ENCODE measurements at regions not wholly inside any gene's neighbourhood (a gene's known extent, or its start where the extent isn't known, plus 50 kb on each side); places are given as distances from the start of the nearest gene placed in this dataset.
"Not testable (repeated sequence)": the region's sequence is repeated elsewhere in the genome, so short reads cannot be mapped to it uniquely, and the experiment has no call there.

GRCh38 chr14:105721996-105722709, 195.8 kb downstream of the TMEM121 start:
- not testable (repeated sequence) for H3K27me3 ChIP-seq (ENCODE audit: control insufficient read depth in 2 of 2, insufficient read depth in 2 of 2, low read length in 2 of 2); H3K36me3 ChIP-seq (ENCODE audit: control insufficient read depth in 2 of 2, insufficient read depth in 2 of 2, low read length in 2 of 2); H3K4me3 ChIP-seq (ENCODE audit: low read length in 2 of 2); H3K9me3 ChIP-seq (ENCODE audit: control insufficient read depth in 2 of 2, low read length in 2 of 2); H3K4me1 ChIP-seq (ENCODE audit: control insufficient read depth in 2 of 2, insufficient read depth in 2 of 2, low read length in 2 of 2); H3K27ac ChIP-seq (ENCODE audit: low read depth in 2 of 2, low read length in 2 of 2); H3K9ac ChIP-seq (ENCODE audit: low read depth in 1 of 2, low read length in 2 of 2)

DNA sequence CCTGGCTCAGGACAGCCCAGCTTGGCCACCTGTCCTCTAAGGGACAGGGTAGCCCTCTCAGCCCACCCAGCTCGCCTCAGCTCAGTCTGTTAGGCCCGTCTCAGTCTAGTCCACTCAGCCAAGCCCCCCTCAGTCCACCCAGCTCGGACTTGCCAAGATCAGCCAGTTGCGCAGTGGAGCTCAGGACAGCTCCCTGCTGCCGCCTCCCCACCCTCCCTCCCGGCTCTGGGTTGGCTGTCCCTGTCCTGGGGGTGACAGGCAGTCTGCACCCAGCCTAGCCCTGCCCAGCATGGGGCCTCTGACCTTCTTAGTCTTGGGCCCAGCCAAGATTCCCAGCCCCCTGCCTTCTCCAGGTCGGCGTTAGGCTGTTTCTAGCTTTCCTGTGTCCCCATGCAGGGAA, 196.9 kb downstream of the TMEM121 start:
- H3K9me3 ChIP-seq (ENCODE audit: control insufficient read depth in 2 of 2, low read length in 2 of 2); H3K4me3 ChIP-seq (ENCODE audit: low read length in 2 of 2); H3K27ac ChIP-seq (ENCODE audit: low read depth in 2 of 2, low read length in 2 of 2); H3K36me3 ChIP-seq (ENCODE audit: control insufficient read depth in 2 of 2, insufficient read depth in 2 of 2, low read length in 2 of 2); H3K4me1 ChIP-seq (ENCODE audit: control insufficient read depth in 2 of 2, insufficient read depth in 2 of 2, low read length in 2 of 2); H3K9ac ChIP-seq (ENCODE audit: low read depth in 1 of 2, low read length in 2 of 2); H3K27me3 ChIP-seq (ENCODE audit: control insufficient read depth in 2 of 2, insufficient read depth in 2 of 2, low read length in 2 of 2): not testable (repeated sequence)

GRCh38 chr14:105723776-105724175, 197.4 kb downstream of the TMEM121 start:
- H3K4me3 ChIP-seq (ENCODE audit: low read length in 2 of 2); H3K4me1 ChIP-seq (ENCODE audit: control insufficient read depth in 2 of 2, insufficient read depth in 2 of 2, low read length in 2 of 2); H3K9ac ChIP-seq (ENCODE audit: low read depth in 1 of 2, low read length in 2 of 2); H3K9me3 ChIP-seq (ENCODE audit: control insufficient read depth in 2 of 2, low read length in 2 of 2); H3K27ac ChIP-seq (ENCODE audit: low read depth in 2 of 2, low read length in 2 of 2); H3K36me3 ChIP-seq (ENCODE audit: control insufficient read depth in 2 of 2, insufficient read depth in 2 of 2, low read length in 2 of 2); H3K27me3 ChIP-seq (ENCODE audit: control insufficient read depth in 2 of 2, insufficient read depth in 2 of 2, low read length in 2 of 2): not testable (repeated sequence)

DNA sequence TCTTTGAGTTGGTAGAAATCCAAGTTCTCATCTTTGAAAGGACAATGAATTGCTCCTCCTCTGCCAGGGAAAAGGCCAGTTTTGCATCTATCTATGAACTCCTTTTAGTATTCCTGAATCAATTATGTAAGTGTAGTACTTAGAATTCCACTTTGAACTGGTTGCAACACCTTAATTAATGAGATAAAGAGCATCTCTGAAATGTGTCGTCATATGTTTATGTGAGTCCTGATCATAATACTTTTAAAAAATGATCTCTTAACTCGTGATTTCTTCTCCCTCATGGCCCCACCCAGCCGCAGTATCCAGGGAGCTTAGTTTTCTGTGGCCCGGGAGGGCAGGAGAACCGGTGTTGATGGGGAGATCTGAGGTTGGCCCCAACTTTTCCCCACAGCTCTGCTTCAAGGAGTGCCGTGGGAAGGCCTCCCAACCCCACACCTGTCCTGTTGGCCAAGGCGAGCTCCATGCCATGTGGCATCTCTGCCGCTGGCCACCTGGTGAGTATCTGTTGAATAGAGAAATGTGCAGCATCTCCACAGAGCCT, 203.5 kb downstream of the TMEM121 start:
- not testable (repeated sequence) for H3K4me3 ChIP-seq (ENCODE audit: low read length in 2 of 2); H3K4me1 ChIP-seq (ENCODE audit: control insufficient read depth in 2 of 2, insufficient read depth in 2 of 2, low read length in 2 of 2); H3K9ac ChIP-seq (ENCODE audit: low read depth in 1 of 2, low read length in 2 of 2); H3K27me3 ChIP-seq (ENCODE audit: control insufficient read depth in 2 of 2, insufficient read depth in 2 of 2, low read length in 2 of 2); H3K27ac ChIP-seq (ENCODE audit: low read depth in 2 of 2, low read length in 2 of 2); H3K36me3 ChIP-seq (ENCODE audit: control insufficient read depth in 2 of 2, insufficient read depth in 2 of 2, low read length in 2 of 2); H3K9me3 ChIP-seq (ENCODE audit: control insufficient read depth in 2 of 2, low read length in 2 of 2)

GRCh38 chr14:105730731-105731130, 204.3 kb downstream of the TMEM121 start:
- H3K4me3 ChIP-seq (ENCODE audit: low read length in 2 of 2); H3K4me1 ChIP-seq (ENCODE audit: control insufficient read depth in 2 of 2, insufficient read depth in 2 of 2, low read length in 2 of 2); H3K27ac ChIP-seq (ENCODE audit: low read depth in 2 of 2, low read length in 2 of 2); H3K36me3 ChIP-seq (ENCODE audit: control insufficient read depth in 2 of 2, insufficient read depth in 2 of 2, low read length in 2 of 2); H3K9ac ChIP-seq (ENCODE audit: low read depth in 1 of 2, low read length in 2 of 2); H3K9me3 ChIP-seq (ENCODE audit: control insufficient read depth in 2 of 2, low read length in 2 of 2); H3K27me3 ChIP-seq (ENCODE audit: control insufficient read depth in 2 of 2, insufficient read depth in 2 of 2, low read length in 2 of 2): not testable (repeated sequence)

GRCh38 chr14:105731221-105731985, 205.0 kb downstream of the TMEM121 start:
- not testable (repeated sequence) for H3K4me1 ChIP-seq (ENCODE audit: control insufficient read depth in 2 of 2, insufficient read depth in 2 of 2, low read length in 2 of 2); H3K4me3 ChIP-seq (ENCODE audit: low read length in 2 of 2); H3K36me3 ChIP-seq (ENCODE audit: control insufficient read depth in 2 of 2, insufficient read depth in 2 of 2, low read length in 2 of 2); H3K9ac ChIP-seq (ENCODE audit: low read depth in 1 of 2, low read length in 2 of 2); H3K9me3 ChIP-seq (ENCODE audit: control insufficient read depth in 2 of 2, low read length in 2 of 2); H3K27ac ChIP-seq (ENCODE audit: low read depth in 2 of 2, low read length in 2 of 2); H3K27me3 ChIP-seq (ENCODE audit: control insufficient read depth in 2 of 2, insufficient read depth in 2 of 2, low read length in 2 of 2)

DNA sequence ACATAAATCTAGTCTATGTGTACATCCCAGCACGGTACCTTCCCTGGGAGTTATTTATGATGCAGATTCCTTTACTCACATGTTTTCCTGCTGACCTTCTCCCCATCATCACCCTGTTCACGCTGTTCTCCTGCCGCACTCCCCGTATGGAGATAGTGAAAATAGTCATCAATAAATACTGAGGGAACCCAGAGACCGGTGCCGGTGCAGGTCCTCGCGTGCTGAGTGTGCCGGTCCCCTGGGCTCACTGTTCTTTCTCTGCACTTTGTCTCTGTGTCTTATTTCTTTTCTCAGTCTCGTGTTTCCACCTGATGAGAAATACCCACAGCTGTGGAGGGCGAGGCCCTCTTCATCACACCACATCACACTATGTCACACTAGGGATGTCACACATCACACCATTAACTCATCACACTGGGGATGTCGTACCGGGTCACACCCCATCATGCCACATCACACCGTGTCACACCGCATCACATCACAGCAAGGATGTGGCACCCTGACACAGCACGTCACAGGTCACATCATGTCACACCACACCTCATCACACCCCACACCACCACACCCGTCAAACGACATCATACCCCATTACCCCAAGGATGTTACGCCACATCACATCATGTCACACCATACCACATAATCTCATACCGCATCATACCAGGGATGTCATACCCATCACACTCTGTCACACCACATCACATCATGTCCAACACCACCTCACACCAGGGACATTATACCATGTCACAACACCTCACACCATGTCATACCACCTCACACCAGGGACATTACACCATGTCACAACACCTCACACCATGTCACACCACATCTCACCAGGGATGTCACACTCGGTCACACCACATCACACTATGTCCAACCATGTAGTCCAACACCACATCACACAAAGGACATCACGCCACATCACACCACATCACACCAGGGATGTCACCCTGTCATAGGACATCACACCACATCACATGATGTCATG, 207.0 kb downstream of the TMEM121 start:
- no peaks in the 10 kb centered on the region for H3K27me3 ChIP-seq (ENCODE audit: control insufficient read depth in 2 of 2, insufficient read depth in 2 of 2, low read length in 2 of 2)
- no peaks in the 10 kb centered on the region for H3K4me1 ChIP-seq (ENCODE audit: control insufficient read depth in 2 of 2, insufficient read depth in 2 of 2, low read length in 2 of 2)
- no peaks in the 10 kb centered on the region for H3K36me3 ChIP-seq (ENCODE audit: control insufficient read depth in 2 of 2, insufficient read depth in 2 of 2, low read length in 2 of 2)
- H3K27ac ChIP-seq (ENCODE audit: low read depth in 2 of 2, low read length in 2 of 2): no peak overlapping the region
- no peak overlapping the region for H3K9ac ChIP-seq (ENCODE audit: low read depth in 1 of 2, low read length in 2 of 2)
- H3K4me3 ChIP-seq (ENCODE audit: low read length in 2 of 2): no peak overlapping the region
- H3K9me3 ChIP-seq (ENCODE audit: control insufficient read depth in 2 of 2, low read length in 2 of 2): no peaks in the 10 kb centered on the region

GRCh38 chr14:105734241-105734640, 207.9 kb downstream of the TMEM121 start:
- H3K9ac ChIP-seq (ENCODE audit: low read depth in 1 of 2, low read length in 2 of 2); H3K27ac ChIP-seq (ENCODE audit: low read depth in 2 of 2, low read length in 2 of 2); H3K4me1 ChIP-seq (ENCODE audit: control insufficient read depth in 2 of 2, insufficient read depth in 2 of 2, low read length in 2 of 2); H3K4me3 ChIP-seq (ENCODE audit: low read length in 2 of 2); H3K27me3 ChIP-seq (ENCODE audit: control insufficient read depth in 2 of 2, insufficient read depth in 2 of 2, low read length in 2 of 2); H3K36me3 ChIP-seq (ENCODE audit: control insufficient read depth in 2 of 2, insufficient read depth in 2 of 2, low read length in 2 of 2); H3K9me3 ChIP-seq (ENCODE audit: control insufficient read depth in 2 of 2, low read length in 2 of 2): not testable (repeated sequence)

DNA sequence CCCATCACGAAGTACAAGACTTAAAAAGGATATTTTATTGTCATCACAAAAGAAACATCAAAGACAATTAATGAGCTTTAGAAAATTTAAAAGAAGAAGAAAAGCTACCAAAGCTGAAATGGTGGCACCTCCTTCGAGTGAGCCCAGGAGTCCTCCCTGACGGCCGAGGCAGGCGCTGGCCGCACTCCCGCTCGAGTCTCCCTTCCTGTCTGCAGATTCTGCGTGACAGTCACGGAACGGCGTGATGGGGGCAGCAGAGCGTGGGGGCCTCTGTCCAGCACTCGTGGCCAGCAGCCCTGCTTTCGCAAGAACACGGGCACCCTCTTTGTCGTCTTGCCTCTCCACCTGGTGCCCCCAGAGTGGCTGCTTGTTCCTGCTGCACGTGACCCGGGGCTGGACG, 209.9 kb downstream of the TMEM121 start:
- H3K27ac ChIP-seq (ENCODE audit: low read depth in 2 of 2, low read length in 2 of 2); H3K9me3 ChIP-seq (ENCODE audit: control insufficient read depth in 2 of 2, low read length in 2 of 2); H3K4me1 ChIP-seq (ENCODE audit: control insufficient read depth in 2 of 2, insufficient read depth in 2 of 2, low read length in 2 of 2); H3K36me3 ChIP-seq (ENCODE audit: control insufficient read depth in 2 of 2, insufficient read depth in 2 of 2, low read length in 2 of 2); H3K4me3 ChIP-seq (ENCODE audit: low read length in 2 of 2); H3K9ac ChIP-seq (ENCODE audit: low read depth in 1 of 2, low read length in 2 of 2); H3K27me3 ChIP-seq (ENCODE audit: control insufficient read depth in 2 of 2, insufficient read depth in 2 of 2, low read length in 2 of 2): not testable (repeated sequence)
